H7 (cell line): ENCODE measurements at regions not wholly inside any gene's neighbourhood (a gene's known extent, or its start where the extent isn't known, plus 50 kb on each side); places are given as distances from the start of the nearest gene placed in this dataset.
A peak's percentile ranks its signal among the peaks of the same experiment; 100 is the strongest.

Source experiments
- DNase-seq: peaks from one replicate; pipeline ENCODE4 v3.0.0; 2012
- H3K27me3 ChIP-seq: 2 replicates; pipeline ENCODE4 v1.6.0; 2011; ENCODE audit warnings: mild to moderate bottlenecking, low read length; ENCODE audit not compliant: control insufficient read depth, insufficient read depth
- H3K36me3 ChIP-seq: replicated peaks from 2 replicates; pipeline ENCODE4 v1.5.1; 2011; ENCODE audit warnings: low read length; ENCODE audit not compliant: control insufficient read depth, insufficient read depth
- H3K4me3 ChIP-seq: 2 replicates; pipeline ENCODE4 v1.5.1; 2011; ENCODE audit warnings: low read depth, mild to moderate bottlenecking, control low read depth, low read length, moderate library complexity; ENCODE audit not compliant: insufficient read depth

DNA sequence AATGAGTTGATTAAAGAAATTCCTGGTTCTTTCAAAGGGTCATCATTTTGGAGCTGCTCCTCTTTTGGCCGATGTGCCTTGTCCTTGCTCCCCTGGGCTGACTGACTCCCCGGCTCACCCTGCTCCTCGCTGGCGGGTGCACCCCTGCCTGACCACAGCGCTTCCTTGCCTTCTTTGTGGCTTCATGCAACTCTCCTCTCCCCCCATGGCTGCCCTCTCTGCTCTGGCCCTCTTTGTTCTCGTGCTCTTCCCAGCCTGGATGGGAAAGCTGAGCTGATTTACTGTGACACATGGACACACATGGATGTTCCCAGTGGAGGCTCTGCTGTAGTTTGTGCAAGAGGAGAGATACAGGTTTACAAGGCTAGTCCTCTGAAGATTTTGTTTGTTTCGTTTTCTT is 234.6 kb downstream of the HAUS1 start:
- Histone ChIP-seq H3K27me3 (peaks cover 8% of the 10 kb centered on the region), H3K4me3 (no peak overlapping the region), H3K36me3 (no peaks in the 10 kb centered on the region)
- DNase-seq: no peak

- Histone ChIP-seq H3K27me3 (no peaks in the 10 kb centered on the region), H3K36me3 (no peaks in the 10 kb centered on the region)
Measured at GRCh38 chr18:46340716-46341115, 236.5 kb downstream of the HAUS1 start.

DNA sequence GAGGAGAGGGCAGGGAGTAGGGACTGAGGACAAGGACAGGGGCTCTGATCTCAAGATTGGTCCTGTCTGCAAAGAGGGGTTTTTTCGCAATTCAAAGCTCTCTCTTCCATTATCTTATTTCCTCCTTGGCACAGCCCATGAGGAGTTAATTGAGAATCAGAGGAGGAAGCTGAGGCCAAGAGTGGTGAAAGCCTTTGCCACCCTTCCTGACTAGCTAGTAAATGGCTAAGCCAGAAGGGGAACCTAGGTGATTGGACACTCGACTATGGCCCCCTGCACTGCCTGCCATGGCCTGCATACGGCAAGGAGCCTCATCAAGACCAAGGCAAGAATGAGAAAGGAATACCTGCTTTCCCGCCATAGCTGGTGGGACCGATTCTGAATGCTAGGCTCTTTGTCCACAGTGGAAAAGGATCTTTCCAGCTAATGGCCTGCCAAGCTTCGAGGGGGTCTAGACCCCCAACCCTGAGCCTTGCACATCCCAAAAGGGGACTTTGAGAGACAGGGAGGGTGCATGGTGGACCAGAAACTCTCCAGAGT is 237.9 kb downstream of the HAUS1 start:
- Histone ChIP-seq H3K4me3 (no peak overlapping the region), H3K36me3 (no peaks in the 10 kb centered on the region), H3K27me3 (no peaks in the 10 kb centered on the region)
- no peak for DNase-seq

More at GRCh38 chr18:46340716-46341115, 236.5 kb downstream of the HAUS1 start:
- no peak for DNase-seq
- H3K4me3 ChIP-seq: no peak overlapping the region

- Histone ChIP-seq H3K36me3 (no peaks in the 10 kb centered on the region), H3K4me3 (no peak overlapping the region), H3K27me3 (no peaks in the 10 kb centered on the region)
- DNase-seq: no peak
Measured at GRCh38 chr18:46343456-46343855, 239.3 kb downstream of the HAUS1 start.

- peak; percentile 83 for DNase-seq
- Histone ChIP-seq H3K36me3 (no peaks in the 10 kb centered on the region), H3K27me3 (no peaks in the 10 kb centered on the region), H3K4me3 (no peak overlapping the region)
Measured at GRCh38 chr18:46343931-46344372, 239.8 kb downstream of the HAUS1 start.

DNA sequence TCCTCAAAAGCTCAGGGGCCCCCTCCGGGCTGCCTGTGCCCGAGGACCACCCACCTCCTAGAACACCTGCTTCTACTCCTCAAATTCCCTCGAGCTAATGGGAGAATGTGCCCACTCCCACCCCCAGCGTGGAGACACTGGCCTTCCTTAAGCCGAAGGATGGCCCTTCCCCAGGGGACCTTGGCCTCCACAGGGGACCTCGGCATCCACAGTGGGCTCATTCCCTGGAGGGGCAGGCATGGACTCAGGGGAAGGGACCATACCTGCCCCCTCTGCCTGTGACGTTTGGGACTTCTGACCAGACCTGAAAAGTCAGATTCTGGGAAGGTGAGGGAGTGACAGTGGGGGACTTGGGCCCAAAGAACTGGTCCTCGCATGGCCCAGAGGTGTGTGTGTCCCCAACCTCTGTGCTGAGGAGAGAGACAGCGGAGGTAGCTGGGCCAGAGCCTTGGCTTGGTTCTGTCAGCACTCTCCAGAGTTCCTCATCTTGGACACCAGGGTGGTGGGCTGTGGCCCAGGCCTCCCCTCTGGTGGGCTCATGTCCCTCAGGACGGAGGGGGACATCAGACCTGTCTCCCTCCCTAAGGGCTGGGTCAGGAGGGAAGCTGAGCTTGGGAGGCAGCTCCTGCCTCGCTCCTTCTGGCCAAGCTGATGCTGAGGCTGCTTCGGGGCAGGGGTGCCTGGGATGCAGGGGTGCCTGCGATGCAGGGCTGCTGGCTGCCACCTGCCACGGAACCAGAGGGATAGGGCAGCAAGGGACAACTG is 240.4 kb downstream of the HAUS1 start:
- Histone ChIP-seq H3K4me3 (no peak overlapping the region), H3K36me3 (no peaks in the 10 kb centered on the region), H3K27me3 (no peaks in the 10 kb centered on the region)
- DNase-seq: no peak

GRCh38 chr18:46345181-46345465 is 240.9 kb downstream of the HAUS1 start:
- DNase-seq: no peak
- H3K36me3 ChIP-seq: no peaks in the 10 kb centered on the region
- no peaks in the 10 kb centered on the region for H3K27me3 ChIP-seq
- H3K4me3 ChIP-seq: no peak overlapping the region

GRCh38 chr18:46346213-46346612 is 242.0 kb downstream of the HAUS1 start:
- DNase-seq: no peak
- H3K27me3 ChIP-seq: no peaks in the 10 kb centered on the region
- H3K36me3 ChIP-seq: no peaks in the 10 kb centered on the region
- no peak overlapping the region for H3K4me3 ChIP-seq

DNA sequence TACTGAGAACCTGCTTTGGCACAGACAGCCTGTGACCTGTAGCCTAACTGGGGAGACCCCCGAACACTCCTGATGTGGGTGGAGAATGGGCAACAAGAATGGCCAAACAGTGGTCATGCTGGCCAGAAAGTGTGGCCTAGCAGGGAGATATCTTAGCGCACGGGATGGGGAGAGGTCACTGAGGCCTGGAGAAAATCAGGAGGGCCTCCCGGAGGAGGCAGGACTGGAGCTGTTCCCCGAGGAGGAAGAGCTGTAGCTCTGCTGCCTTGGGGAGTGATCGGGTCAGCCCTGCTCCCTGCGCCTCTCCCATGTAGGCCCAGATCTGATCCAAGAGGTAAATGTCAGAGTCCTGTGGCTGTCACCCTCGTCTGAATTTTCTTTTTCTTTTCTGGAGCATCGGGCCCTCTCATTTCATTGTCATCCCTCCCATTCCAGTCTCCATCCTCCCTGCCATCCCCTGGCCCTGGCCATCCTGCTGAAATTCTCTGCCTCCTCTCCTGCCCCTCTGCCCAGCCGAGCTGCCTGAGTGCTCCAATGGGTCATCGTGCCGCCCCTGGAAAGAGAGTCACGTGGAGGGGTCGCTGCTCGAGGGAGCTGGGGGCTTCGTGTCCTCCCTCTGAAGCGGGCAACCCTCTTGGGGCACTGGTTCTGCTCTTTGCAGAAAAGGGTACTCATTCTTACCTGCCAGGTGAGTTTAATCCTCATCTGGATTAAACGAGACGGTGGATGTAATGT is 242.9 kb downstream of the HAUS1 start:
- H3K4me3 ChIP-seq: no peak overlapping the region
- no peak for DNase-seq
- H3K27me3 ChIP-seq: no peaks in the 10 kb centered on the region
- no peaks in the 10 kb centered on the region for H3K36me3 ChIP-seq

DNA sequence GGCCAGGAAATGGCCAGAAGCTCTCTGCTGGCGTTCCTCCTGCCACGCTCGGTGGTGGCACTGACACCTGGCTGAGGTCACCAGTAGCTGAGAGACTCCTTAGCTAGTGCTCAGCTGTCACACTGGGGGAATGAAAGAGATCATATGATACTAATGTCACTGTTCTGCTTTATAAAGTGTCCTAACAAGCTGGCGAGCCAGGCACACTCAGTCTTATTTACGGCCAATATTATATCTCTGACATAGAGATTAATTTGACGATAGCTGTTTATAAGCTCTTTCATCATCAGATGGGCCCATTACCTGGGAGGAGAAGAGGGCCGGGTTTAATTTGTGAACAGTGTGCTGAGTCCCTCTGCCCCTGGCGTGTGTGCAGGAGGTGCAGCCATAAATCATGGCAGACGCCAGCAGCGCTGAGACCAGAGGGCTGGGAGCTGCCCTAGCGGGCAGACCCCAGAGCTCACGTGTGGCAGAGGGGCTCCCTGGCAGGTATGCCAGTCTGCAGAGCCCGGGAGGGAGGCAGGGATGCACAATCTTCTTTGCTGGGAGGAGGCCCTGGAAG is 246.5 kb downstream of the HAUS1 start:
- no peak overlapping the region for H3K4me3 ChIP-seq
- no peaks in the 10 kb centered on the region for H3K27me3 ChIP-seq
- no peak for DNase-seq
- H3K36me3 ChIP-seq: no peaks in the 10 kb centered on the region

- H3K36me3 ChIP-seq: no peaks in the 10 kb centered on the region
- no peak for DNase-seq
- H3K27me3 ChIP-seq: no peaks in the 10 kb centered on the region
- H3K4me3 ChIP-seq: no peak overlapping the region
Measured at GRCh38 chr18:46352520-46353250, 248.5 kb downstream of the HAUS1 start.

DNA sequence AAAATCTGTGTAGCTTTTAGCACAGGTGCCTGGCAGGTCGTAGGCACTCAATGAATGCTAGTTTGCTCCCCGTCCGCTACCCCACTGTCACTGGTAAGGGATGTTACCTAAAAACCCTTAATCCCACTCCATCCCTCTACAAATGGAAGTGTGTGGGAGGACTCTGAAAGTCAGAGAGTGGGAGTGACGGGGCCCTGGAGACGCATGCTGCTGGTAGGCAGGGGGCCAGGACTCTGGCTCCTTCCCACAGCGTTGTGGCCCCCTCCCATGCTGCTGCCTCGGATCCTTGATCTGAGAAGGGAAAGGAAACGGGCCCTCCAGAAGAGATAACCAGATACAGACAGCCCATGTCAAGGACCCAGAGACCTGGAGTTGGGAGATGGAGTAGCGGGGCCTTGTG is 249.3 kb downstream of the HAUS1 start:
- H3K36me3 ChIP-seq: no peaks in the 10 kb centered on the region
- DNase-seq: no peak
- H3K27me3 ChIP-seq: no peaks in the 10 kb centered on the region
- H3K4me3 ChIP-seq: no peak overlapping the region

DNA sequence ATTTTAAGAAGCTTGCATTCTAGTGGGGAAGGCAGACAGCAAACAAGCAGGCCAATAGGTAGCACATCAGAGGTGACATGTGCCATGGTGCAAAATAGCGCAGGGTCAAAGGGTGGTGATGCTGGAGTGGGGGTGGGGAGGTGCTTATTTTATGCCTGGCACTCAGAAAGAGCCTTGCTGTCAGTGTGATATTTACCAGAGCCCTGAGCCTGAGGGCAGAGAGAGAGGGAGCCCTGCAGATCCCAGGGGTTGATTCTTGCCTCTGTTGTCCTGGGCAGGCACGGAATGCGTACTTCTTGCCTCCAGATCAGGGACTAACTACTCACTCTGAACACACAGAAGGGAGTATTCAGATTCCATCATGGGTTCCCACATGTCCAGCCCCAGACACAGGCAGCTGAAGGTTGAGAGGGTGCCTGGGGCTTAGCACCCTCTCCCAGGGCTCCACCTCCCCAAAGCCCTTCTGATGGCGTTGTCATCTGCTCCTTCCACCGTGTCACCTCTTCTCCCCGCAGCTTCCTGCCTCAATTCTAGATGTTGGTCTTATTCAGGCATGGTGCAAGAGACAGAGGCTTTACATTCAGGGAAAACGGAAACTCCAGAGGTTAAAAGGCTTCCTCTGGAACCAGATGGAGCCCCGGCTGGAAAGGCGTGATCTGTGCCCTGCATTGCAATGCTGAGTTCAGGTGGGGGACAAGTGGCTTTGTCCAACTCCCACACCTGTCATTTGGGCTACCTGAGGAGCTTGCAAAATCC is 252.3 kb downstream of the HAUS1 start:
- Histone ChIP-seq H3K4me3 (no peak overlapping the region), H3K36me3 (no peaks in the 10 kb centered on the region), H3K27me3 (no peaks in the 10 kb centered on the region)
- no peak for DNase-seq

DNA sequence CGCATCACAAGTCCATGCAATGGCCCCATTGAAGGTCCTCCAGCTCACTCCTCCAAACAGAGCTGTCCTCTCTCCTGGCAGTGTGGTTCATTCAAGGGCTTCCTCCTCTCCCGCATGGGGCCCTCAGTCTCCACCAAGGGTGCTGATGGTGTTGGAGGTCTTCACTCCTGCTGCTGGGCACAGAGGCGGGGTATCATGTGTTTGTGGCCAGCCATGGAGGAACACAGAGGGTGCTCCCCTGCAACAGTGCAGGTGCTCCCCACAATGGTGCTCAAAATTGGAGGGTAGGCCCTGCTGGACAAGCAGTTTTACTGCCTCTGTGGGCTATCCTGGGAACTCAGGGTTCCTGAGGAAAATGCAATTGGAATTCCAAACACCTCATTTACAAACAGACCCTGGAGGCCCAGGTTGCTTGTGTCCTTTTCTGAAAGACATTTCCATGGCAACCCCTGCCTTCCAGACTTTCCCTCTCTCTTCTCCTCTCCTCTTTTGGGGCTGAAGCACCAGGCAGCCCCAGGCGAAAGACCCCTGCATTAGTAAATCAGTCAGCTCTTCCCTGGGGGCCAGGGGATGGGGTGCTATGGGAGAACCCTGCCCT is 256.0 kb downstream of the HAUS1 start:
- H3K27me3 ChIP-seq: no peaks in the 10 kb centered on the region
- peak; percentile 45 for DNase-seq
- no peaks in the 10 kb centered on the region for H3K36me3 ChIP-seq
- H3K4me3 ChIP-seq: no peak overlapping the region
